Superior temporal gyrus (tissue), 1 donor: ENCODE measurements at regions not wholly inside any gene's neighbourhood (a gene's known extent, or its start where the extent isn't known, plus 50 kb on each side); places are given as distances from the start of the nearest gene placed in this dataset.
A peak's percentile ranks its signal among the peaks of the same experiment; 100 is the strongest.

Experiments used
- DNase-seq: peaks from one replicate; pipeline ENCODE4 v3.0.0-alpha.2; 2016; ENCODE audit errors: extremely low spot score

GRCh38 chr2:81242501-81242900, 937.9 kb upstream of the LRRTM1 start:
- no peak for DNase-seq

- DNase-seq: no peak
Measured at GRCh38 chr2:81238462-81238861, 933.9 kb upstream of the LRRTM1 start.

DNA sequence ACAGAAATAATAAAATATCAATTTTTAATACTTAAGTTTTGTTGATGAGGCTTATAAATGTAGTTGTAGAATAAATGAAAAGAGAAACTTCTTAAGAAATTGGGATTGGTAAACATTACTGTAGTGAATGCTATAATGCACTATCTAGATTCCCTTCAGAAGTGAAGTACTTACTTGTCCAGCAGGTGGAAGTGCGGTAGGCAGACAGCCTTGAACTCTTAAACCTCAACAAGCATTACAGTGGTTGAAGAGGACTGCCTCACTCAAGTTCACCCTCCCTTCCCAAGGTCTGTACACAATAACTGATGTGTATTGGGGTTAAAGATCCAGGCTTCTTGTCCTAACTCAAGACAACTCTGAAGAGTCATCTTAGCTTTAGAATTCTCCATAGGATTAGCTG, 931.0 kb upstream of the LRRTM1 start:
- DNase-seq: no peak

- no peak for DNase-seq
Measured at GRCh38 chr2:81234711-81235110, 930.2 kb upstream of the LRRTM1 start.

- DNase-seq: no peak
Measured at GRCh38 chr2:81225756-81226155, 921.2 kb upstream of the LRRTM1 start.

DNA sequence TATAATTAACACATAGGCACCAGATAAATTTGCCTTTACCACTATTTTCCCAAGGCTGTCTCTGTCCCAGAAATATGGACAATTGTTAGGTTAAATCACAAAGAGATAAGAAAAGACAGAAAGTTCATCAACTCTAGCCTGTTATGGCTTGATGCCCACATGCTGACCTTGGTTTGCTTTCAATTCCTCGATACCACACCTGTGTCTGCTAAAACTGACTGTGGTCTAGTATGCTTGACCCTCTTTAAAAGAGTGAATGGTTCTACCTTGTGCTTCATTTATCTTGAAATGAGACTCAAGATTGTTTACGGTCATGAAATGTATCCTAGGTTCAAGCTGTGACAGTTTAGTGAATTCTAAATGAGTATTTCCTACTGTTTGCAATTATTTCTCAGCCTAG, 909.0 kb upstream of the LRRTM1 start:
- DNase-seq: no peak

DNA sequence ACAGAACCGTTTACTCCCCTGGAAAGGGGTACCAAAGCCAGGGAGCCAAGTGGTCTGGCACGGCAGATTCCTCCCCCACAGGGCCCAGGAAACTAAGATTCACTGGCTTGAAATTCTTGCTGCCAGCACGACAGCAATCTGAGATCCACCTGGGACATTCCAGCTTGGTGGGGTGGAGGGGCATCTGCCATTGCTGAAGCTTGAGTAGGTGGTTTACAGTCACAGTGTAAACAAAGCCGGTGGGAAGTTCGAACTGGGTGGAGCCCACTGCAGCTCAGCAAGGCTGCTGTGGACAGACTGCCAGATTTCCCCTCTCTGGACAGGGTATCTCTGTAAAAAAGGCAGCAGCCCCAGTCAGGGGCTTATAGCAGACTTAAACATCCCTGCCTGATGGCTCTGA, 901.7 kb upstream of the LRRTM1 start:
- no peak for DNase-seq

DNA sequence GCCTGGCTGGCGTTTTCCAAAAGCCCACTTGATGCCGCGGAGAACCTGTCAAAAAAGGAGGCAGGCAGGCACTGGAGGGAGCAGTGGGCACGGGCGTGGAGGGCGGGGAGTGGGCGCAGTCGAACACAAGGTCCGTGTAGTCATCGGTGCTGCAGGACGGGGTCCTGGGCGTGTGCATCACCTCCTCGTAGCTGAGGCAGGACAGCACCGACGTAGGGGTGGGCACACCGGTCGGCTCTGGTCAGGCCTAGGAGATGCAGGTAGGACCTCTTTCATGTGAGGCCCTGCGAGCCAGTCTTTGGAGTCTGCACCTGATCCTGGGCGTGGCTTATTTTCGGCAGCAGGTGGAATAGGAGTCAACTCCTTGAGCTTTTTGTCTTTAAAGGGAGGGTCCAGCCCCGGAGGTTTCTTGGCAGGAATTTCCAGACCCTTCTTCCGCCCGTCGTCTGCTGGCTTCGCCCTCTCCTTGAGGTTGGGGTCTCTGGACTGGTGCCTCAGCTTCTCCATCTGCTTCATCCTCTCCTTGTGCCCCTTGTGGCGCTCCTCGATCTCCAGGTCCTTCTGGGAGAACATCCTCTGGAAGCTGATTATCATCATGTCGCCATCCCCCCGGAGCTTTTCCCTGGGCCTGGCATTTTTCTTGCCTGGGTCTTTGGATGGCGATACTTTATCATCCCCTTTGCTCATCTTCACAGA, 892.5 kb upstream of the LRRTM1 start:
- DNase-seq: no peak

DNA sequence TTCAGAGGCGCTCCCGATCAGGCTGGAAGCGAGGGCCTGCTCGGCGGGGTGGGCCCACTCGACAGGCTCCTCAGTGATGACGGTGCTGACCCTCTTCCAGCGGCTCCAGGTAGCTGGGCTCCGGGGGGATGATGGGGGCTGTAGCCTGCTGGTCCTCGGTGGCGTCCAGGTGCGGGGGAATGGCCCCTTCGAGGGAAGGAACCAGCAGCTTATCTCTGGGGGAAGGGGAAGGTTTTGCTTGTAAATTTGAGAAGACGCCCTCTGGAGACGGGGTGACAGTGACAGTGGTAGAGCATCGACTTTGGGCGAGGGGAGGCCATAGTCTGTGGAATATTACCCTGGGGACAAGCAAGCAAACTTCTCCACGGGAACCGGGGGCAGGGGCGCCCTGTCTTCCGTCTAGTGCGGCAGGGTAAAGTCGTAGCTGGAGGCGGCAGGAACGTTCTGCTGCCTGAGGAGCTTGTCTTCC, 891.9 kb upstream of the LRRTM1 start:
- no peak for DNase-seq

- DNase-seq: no peak
Measured at GRCh38 chr2:81195774-81196382, 891.3 kb upstream of the LRRTM1 start.

DNA sequence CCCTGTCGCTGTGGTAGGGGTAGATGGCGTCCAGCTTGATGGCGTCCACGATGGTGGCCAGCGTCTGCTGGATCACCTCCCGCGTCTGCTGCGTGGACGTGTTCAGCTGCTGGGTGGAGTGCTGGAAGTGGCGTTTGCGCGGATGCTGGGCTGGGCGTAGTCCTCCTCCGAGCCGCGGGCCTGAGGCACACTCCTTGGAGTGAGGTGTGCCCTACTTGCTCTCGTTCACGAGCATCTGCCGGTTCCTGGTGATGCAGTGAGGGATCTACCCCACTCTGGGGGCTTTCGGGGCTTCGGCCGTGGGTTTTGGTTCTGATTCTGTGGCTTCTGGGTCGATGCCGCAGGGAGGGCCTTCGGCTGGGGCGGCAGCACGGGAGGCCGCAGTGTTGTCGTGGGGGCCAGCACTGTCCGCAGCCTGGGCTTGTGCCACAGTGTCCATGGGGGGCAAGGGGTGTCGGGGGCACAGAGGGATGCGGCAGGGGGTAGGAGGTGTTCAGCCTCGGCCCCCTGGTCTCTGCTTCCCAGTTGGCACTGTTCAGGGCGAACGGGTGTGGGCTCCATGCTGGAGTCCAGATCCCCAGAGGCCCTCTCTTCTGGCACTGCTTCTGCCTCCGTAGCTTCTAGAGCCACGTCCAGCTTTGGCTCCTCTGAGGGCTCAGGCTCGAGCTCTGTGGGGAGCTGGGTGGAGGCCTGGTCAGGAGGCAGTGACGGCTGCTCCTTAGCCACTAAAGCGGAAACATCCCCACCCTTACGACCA, 890.6 kb upstream of the LRRTM1 start:
- DNase-seq: no peak

- no peak for DNase-seq
Measured at GRCh38 chr2:81194581-81194980, 890.0 kb upstream of the LRRTM1 start.

DNA sequence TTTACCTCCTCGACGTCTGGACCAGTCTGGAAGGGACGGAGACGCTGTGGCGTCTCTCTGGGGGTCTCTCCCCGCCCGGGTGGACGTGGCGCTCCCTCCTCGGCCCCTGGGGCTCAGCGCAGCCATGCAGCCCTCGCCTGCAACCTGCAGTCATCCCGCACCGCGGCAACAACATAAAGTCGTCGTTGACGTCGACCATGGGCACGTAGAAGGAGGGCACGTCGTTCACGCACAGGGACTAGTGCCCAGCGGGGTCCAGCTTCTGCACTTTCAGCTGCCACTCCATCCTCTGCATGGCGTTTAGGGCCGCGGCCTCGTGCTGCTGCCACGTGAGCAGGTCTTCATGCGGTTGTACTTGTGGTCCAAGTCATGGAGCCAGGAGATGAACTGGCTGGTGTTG, 889.6 kb upstream of the LRRTM1 start:
- no peak for DNase-seq

GRCh38 chr2:81181845-81182244, 877.3 kb upstream of the LRRTM1 start:
- DNase-seq: no peak

DNA sequence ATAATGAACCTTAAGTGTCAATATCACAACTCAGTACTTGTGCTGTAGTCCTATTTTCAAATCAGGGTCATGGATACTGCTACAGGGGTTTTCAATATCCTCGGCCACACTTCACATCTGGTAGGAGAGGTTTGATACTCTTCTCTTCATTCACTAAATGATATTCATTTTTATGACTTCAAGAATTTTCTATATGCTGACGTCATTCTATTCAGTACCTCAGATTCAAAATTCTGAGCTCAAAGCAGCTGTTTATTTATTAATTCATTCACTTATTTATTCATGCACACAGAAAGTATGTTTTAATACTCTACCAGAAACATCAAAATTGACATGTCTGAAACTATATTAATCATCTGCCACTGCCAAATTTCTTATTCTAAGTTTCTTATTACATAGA, 866.9 kb upstream of the LRRTM1 start:
- DNase-seq: no peak

GRCh38 chr2:81163583-81163982, 859.0 kb upstream of the LRRTM1 start:
- no peak for DNase-seq

DNA sequence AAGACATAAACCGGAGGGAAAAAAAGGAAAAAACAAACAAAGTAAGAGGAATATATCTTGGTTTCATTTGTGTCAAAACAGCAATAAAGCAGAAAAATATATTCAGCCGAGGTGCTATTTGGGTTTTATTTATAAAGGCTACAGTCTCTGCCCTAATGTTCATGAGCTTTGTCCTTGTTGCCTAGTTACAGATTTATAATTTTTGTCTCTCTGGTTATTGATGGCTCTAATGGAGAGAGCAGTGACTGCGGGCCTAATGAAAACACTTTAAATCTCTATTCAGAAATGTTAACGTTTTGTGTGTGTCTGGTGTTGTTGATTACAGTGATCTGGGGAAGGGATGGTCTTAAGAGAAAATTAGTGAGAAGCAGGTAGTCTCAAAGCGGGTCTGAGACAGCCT, 854.0 kb upstream of the LRRTM1 start:
- no peak for DNase-seq

- DNase-seq: no peak
Measured at GRCh38 chr2:81148323-81148722, 843.8 kb upstream of the LRRTM1 start.

- DNase-seq: no peak
Measured at GRCh38 chr2:81136296-81136695, 831.7 kb upstream of the LRRTM1 start.

DNA sequence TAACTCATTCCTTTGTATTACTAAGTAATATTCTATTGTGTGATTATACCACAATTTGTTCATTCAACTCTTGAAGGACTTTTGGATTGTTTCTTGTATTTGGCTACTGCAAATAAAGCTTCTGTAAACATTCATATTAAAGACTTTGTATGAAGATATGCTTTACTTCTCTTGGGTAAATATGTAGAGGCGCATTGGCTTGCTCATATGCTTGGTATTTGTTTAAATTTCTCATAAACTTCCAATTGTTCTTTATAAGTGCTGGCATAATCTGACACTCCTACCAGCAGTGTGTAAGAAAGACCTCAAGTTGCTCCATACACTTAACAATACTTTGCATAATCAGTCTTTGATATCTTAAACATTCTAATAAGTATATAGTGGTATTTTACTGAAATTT, 792.8 kb upstream of the LRRTM1 start:
- DNase-seq: no peak

DNA sequence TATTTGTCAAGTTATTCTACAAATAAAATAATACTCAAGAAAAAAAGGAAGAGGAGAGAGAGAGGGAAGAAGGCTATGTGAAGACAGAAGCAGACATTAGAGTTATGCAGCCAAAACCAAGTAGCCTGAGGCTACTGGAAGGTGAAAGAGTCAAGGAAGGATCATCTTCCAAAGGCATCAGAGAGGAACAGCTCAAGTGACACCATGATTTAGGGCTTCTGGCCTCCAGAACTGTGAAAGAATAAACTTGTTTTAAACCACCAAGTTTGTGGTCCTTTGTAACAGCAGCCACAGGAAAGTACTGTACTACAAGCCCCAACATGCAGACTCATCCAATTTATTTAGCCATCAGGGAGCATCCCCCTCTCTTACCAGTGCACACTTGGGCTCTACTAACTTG, 788.5 kb upstream of the LRRTM1 start:
- DNase-seq: no peak

GRCh38 chr2:81087646-81088045, 783.1 kb upstream of the LRRTM1 start:
- peak; percentile 34 for DNase-seq

DNA sequence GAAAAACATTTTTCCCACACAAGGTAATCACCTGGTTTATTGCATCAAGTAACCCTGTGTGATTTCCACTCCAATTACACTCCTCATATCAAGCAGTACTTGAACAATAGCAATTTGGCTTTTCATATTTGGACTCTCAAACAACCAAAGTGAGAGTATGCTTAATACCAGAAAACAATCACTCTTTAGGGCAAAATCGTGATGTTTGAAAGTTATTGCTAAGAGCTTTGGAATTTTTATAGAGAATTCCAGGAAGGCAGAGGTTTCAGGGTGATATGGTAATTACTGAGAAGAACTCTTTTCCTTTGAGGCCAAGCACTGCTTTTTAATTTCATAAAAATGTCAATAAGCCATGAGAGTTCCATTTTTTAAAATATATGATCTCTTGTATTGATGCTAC, 779.5 kb upstream of the LRRTM1 start:
- DNase-seq: no peak
